GM21515 (cell line): ENCODE measurements at regions not wholly inside any gene's neighbourhood (a gene's known extent, or its start where the extent isn't known, plus 50 kb on each side); places are given as distances from the start of the nearest gene placed in this dataset.
"Not testable (repeated sequence)": the region's sequence is repeated elsewhere in the genome, so short reads cannot be mapped to it uniquely, and the experiment has no call there.

Source experiments
- ATAC-seq: cut with Tn5 transposase; IDR thresholded peaks from one replicate; pipeline ENCODE4 v1.9.1; 2021; ENCODE audit not compliant: unreplicated experiment

DNA sequence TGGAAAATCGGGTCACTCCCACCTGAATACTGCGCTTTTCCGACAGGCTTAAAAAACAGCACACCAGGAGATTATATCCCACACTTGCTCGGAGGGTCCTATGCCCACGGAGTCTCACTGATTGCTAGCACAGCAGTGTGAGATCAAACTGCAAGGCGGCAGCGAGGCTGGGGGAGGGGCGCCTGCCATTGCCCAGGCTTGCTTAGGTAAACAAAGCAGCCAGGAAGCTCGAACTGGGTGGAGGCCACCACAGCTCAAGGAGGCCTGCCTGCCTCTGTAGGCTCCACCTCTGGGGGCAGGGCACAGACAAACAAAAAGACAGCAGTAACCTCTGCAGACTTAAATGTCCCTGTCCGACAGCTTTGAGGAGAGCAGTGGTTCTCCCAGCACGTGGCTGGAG lies 778.7 kb upstream of the HS3ST5 start:
- not testable (repeated sequence) for ATAC-seq

DNA sequence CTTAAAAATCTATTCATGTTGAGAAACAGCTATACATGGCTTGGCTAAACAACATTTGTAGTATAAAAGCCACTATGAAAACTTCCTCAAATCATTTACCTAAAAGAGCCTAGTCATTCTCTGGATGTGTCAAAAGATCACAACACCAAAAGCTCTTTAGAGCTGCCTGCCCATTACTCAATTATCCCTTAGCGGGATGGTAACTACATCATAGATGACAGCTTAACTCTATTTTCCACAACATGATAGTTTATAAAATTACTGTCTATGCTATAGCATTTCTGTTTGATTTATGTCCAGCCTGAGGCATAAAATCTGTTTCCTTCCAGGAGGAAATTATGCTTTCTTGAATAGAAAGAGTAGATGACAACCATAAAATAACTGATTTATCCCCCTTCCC lies 777.6 kb upstream of the HS3ST5 start:
- no peak for ATAC-seq

DNA sequence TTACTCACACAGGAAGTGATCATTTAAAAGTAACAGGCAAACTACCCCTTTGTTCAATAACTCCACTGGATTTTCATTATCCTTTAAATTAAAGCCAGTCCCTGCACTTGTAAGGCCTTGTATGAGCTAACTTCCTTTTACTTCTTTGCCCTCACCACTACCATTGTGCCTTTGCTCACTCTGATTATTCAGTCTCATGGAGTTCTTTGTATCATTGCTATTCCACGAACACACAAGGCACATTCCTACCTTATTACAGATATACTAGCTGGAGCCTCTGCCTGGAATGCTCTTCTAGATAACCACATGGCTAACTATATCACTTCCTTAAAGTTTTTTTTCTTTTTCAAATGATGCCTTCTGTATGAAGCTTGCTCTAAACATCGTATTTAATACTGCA lies 748.6 kb upstream of the HS3ST5 start:
- no peak for ATAC-seq

DNA sequence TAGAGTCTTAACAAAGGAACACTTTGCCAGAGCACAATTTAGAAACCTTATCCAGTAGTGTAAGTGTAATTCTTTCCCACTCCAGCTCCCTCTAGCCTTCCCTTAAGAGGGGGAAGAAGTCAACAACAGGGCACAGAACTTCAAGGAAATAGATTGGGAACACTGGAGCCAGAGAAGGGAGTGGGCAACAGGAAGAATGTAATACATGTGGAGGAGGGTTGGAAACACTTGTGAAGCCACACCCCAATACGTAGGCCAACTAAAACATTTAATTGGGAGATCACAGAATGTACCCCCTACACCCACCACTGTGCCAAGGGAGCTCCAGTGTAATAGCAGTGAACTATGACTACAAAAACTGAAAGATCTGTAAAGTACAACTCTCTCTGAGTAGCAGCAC lies 735.7 kb upstream of the HS3ST5 start:
- ATAC-seq, result no peak

DNA sequence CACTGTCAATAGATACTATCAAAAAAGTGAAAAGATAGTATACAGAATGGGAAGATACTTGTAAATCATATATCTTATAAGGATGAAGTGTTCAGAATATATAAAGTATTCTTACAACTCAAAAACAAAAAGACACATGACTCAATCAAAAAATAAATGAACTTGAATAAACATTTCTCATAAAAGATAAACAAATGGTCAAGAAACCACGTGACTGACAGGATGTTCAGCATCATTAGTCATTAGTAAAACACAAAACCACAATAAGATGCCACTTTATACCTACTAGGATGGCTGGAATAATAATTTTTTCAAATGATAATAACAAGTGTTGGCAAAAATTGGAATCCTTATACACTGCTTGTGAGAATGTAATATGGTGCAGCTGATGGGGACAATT lies 729.1 kb upstream of the HS3ST5 start:
- ATAC-seq, result no peak

DNA sequence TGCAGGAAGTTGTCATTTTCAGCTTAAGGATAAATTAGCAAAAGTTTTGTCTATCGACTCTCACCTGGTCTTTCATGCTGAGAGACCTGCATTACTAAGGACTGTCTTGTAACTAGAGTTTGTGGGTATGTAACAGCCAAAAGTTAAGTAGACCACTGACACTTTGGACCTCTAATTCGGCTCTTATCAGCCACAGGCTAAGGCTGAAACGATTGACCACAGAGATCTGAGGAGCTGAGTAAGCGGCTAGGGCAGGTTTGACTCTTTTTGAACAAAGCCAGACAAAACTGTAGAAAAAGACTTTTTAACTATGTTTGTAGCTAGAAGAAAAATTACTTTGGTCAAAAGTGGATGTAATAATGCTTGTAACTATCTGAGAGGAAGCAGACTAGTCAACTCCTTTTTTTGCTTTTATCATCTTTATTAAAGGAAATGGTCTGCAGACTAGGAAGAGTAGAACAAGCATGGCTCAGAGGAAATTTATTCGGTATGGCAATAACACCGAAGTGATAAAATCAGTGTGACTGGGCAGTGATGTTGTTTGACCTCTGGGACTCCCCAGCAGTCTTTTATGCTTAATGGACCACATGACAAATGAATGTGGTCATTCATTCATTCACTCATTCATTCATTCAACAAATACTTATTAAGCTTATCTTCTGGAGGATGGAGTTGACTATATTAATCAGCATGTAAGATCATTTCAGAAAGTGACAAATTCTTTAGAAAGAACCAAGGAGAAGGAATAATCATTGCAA lies 725.0 kb upstream of the HS3ST5 start:
- ATAC-seq, result no peak

DNA sequence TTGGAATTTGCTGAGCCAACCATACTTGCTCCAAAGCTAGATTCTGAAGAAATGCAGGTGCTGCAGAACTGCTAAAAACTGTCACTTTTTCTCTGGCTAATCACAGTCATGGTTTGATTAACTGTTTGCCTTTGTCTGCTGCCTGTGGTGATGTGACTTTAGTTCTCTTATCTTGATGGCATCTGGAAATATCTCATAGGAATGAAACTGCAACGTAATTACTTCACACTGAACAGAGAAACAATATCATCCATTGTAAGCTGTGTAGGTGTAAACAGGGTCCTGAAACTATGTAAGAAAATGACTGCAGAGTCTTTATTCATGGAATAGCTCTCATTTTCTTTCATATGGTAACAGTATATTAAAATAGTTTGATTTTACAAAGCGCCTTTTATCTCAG lies 721.9 kb upstream of the HS3ST5 start:
- ATAC-seq, result no peak

DNA sequence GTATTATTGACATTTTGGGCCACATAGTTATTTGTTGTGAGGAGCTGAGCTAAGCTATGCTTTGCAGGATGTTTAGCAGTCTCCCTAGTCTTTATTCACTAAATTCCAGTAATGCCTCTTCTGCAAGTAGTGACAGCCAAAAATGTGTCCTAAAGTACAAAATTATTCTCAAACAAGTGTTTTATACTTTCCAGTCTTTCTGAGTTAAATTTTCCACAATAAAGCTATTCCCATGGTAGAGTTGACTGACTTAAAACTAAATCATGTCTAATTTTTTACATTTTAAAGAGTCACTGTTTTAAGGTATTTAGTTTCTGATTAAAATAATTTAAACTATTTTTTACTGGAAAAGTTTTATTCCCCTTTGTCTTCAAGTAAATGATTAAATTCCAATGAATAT lies 717.8 kb upstream of the HS3ST5 start:
- no peak for ATAC-seq

DNA sequence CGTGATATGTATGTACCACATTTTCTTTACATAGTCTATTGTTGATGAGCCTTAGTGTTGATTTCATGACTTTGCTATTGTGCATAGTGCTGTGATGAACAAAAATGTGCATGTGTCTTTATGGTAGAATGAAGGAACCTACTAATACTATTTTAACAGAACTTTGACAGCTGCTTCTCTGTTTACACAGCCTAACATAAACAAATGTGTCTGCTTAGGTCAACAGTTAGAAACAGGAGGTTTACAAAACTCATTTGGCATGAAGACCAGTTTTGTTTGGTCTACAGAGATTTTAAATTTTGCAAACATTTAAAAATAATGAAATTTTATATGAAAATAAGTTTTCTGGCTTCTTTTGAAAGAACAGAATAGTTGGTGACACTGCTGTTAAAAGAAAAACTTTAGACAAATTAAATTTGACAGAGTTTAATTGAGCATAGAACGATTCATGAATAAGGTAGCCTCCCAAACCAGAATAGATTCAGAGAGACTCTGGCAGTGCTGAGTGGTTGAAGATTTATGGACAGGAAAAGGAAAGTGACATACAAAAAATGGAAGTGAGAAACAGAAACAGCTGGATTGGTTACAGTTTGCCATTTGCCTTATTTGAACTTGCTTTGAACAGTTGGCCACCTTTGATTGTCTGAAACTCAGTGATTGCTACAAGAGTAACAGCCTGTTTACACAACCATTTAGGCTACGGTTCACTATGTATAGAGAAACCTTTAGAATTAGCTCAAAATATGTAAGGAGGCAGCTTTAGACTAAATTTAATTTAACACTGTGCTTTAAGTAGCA lies 715.8 kb upstream of the HS3ST5 start:
- no peak for ATAC-seq

DNA sequence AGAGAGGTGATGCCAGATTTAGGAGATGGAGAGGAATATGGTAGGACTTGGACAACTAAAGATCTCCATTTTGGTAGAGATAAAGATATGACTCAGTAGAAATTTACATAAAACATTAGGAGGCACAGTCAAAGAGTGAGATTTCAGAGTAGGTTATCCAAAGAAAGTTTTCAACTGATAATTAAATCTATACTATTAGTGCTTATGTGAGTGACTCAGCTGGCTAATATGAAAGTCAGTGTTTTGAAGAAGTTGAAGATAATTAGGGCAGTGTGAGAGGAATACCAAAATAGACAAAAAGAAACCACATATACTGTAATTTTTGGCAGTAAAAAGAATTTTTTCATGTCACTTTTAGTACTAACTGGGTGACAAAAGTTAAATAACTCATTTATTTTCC lies 712.8 kb upstream of the HS3ST5 start:
- ATAC-seq, result no peak

DNA sequence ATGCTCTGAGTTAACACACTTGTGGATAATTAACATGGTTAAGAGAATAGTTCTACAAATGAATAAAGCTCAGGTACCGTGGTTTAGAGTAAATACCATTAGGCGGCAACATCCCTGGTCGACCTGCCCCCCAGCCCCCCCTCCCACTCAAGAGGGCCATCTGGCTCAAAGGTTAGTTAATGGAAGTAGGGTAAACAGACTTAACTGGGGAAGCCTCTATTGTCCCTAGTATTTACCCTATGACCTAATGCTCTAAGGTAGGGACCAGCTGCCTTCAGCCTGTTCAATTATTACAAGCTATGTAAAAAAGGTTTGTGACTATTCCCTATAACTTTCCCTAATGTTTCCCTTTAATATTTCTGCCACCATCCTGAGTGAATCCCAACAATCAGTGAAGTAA lies 711.4 kb upstream of the HS3ST5 start:
- not testable (repeated sequence) for ATAC-seq

DNA sequence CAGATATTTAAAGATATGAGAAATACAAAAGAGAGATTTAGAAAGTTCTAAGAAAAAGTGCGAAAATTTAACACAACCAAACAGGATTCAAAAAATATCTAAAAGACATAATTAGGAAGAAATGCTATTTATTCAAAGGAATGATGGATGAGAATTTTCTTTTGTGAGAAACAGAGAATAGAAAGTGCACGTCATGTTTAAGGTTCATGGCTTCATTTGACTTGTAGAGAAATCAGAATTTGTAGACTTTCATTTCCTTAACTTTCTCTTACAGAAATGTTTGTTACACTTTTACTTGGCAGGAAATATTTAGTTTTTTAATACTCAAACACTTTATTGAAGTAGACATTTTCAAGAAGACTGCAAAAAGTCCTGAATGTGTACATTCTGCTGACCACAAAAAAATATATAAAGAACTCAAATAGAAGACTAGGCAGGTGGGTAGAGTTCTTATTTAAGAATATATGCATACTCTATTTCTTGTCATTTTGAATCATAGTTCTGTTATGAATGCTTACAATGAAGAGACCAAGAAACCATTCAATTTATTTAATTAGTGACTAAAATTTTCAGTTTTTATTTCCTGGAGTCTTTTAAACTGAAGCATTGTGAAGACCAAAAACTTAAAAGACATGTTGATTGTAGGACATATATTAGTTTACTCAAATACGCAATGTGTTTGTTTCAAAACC lies 710.5 kb upstream of the HS3ST5 start:
- no peak for ATAC-seq

DNA sequence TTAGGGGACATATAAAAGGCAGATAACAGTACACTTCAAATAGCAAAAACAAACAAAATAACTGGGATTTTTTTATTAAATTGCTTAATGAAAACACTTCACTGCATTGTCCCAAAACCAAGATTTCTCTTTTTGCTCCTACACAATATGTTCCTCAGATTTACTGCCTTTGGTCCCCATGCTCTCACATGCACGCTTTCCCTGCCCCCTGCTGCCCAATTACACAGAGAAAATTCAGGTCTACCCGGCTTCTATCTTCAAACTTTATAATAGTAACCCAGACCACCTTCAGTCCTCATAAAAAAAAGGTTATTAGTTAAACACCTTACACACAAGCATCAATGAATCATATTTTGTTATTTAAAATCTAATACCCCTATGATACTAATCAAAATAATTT lies 673.8 kb upstream of the HS3ST5 start:
- no peak for ATAC-seq

DNA sequence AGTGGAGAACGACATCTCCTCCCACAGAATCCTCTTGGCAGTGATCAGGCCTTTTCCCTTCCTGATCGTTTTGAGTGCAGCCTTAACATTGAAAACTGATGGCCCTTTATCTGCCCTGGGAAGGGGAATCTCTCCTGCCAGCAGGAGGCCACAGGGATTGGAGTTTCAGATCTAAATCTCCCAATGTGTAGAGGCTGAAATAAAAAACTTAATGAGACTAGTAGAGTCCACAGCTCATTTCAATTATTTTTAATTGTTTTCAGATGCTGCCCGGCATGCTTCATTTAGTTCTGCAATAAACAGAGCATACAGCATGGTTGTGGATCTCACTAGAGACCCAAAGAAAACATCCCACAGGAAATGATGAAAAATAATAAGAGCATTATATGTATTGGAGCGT lies 662.2 kb upstream of the HS3ST5 start:
- no peak for ATAC-seq

DNA sequence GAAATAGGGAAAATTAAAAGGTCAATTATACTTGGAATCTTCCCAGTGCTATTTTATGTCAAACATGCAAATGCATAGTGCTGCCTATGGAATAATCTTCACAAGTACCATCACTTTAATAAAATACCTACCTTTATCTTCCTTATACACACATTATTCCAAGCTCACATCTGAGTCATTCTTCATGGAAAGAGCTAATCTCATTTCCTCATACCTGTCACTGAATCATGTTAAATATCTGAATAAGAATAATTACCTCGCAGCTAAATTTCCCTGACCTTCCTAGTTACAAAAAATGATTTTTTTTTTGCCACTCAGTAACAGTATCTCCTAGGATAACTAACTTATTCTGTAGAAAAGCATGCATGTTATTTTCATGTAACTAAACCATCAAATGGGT lies 661.4 kb upstream of the HS3ST5 start:
- ATAC-seq, result no peak

DNA sequence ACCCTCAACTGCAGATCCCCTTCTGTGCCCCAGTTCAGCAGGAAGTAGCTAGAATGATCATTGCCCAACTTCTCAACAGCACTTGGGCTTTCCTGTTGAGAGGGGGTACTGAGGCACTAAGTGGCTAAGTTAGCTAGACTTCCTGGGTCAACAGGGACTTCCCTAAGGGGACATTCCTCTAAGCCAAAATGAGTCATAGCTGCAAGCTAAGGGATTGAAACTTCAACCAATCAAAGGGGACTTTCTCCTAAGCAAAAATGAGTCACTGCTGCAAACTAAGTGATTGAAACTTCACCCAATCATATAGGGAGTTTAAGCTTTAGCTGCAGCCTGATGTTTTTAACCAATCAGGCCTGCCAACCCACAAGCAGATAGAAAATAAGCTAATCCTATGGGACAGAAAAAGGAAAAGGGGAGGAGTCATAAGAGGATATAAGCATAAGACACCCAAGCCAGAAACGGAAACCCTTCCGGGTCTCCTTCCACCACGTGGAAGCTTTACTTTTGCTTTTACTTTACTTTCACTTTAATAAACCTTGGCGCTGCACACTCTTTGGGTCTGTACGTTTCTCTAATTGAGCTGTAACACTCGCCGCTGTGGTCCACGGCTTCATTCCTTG lies 659.0 kb upstream of the HS3ST5 start:
- no peak for ATAC-seq

DNA sequence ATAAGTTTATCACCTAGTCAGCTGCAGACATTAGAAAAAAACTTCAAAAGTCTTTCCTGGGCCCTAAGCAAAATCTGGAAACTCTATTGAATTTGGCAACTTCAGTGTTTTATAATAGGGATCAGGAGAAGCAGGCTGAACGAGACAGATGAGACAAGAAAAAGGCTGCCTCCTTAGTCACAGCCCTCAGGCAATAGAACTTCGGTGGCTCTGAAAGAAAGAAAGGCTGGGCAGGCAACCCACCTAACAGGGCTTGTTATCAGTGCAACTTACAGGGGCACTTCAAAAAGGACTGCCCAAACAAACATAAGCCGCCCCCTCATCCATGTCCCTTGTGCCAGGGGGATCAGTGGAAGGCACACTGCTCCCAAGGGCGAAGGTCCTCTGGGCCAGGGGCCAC lies 657.9 kb upstream of the HS3ST5 start:
- ATAC-seq, result no peak

DNA sequence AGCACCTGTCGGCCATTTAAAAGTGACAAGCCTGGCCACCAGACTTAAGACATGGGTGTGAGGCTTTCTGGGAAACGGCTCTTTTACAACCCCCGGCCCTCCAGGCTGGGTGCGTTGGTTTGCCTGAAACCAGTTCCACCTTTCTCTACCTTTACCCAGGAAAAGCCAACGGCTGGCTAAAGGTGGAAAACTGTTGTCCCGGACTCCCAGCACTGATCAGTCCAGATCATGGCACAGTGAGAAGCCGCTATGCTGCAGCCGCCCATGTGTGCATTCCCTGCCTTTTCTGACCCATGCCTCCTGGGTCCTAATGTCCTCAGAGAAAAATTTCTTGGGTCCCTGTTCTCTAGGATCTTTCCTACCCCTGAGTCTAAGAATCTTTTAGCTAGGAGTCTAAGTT lies 655.7 kb upstream of the HS3ST5 start:
- ATAC-seq, result peak; percentile 33

DNA sequence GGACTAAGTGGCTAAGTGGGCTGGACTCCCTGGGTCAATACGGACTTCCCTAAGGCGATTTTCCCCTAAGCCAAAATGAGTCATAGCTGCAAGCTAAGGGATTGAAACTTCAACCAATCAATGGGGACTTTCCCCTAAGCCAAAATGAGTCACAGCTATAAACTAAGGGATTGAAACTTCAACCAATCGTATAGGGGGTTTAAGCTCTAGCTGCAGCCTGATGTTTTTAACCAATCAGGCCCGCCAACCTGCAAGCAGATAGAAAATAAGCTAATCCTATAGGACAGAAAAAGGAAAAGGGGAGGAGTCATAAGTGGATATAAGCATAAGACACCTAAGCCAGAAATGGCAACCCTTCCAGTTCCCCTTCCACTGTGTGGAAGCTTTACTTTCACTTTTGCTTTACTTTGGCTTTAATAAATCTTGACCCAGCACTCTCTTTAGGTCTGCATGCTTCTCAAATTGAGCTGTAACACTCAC lies 655.0 kb upstream of the HS3ST5 start:
- peak; percentile 82 for ATAC-seq

DNA sequence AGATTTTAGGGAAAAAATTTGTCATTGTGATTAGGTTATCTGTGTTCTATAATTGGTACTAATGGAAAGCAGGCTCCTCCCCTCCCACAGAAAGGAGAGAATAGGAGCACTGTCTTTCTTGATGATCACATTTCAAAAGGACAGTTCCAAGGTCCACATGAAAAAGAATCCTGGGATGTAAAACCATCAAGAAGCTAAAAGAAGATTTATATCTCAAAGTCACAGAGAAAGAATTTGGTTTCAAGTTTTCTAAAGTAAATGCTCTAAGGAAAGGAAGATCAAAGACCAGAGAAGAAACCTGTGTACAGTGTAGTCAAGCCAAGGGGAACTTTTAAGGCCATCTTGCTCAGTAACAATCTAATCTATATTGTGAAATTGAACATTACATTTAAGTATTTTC lies 652.7 kb upstream of the HS3ST5 start:
- ATAC-seq, result no peak

DNA sequence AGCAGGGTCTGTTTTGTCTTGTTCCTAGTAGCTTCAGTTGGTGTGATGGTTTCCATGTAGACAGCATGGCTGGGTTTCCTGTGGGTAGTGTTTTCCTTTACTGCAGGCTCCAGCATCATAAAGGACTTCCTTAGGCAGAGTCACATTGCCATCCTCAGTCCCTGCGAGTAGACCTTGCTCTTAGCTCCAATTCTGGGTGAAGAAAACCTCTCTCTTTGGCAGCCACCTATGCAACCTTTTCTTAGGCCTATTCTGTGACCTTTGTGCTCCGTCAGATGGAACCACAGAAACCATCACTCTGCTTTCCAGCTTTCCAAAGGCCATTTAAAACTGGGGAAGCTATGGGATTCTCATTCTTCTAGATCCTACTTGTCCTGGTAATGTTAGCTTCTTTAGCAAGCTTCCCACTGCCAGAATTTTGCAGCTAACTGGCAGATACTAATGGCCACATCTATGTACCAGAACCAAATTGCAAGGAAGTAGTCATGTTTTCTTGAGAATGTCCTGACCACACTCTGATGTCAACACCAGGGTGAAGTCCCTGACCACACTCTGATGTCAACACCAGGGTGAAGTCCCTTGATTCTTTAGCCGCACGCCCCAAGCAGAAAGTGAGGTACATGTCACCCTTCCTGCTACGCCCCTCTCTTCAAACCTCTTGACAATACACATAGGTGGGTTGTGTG lies 646.6 kb upstream of the HS3ST5 start:
- ATAC-seq, result peak; percentile 97
